Thymus (tissue), 11 donors: ENCODE measurements at regions not wholly inside any gene's neighbourhood (a gene's known extent, or its start where the extent isn't known, plus 50 kb on each side); places are given as distances from the start of the nearest gene placed in this dataset.

Experiments used
- DNase-seq, 9 donors: peaks; one replicate each; pipeline ENCODE4 v3.0.0-alpha.2; 2013; ENCODE audit warnings: low spot score in 9 of 9, low read depth in 6 of 9, missing footprints in 1 of 9
- H3K27ac ChIP-seq, 2 donors: one replicate each; pipeline ENCODE4 v1.5.1; 2013; ENCODE audit warnings: control low read depth in 1 of 2, low read depth in 1 of 2, low read length in 1 of 2, mild to moderate bottlenecking in 1 of 2, moderate library complexity in 1 of 2
- H3K27me3 ChIP-seq, 2 donors: one replicate each; pipeline ENCODE4 v1.5.1; 2013; ENCODE audit warnings: low read length in 1 of 2; ENCODE audit not compliant: control insufficient read depth in 2 of 2, insufficient read depth in 1 of 2
- H3K36me3 ChIP-seq, 2 donors: one replicate each; pipeline ENCODE4 v1.5.1; 2013; ENCODE audit warnings: low read length in 1 of 2, mild to moderate bottlenecking in 1 of 2, moderate library complexity in 1 of 2; ENCODE audit not compliant: control insufficient read depth in 2 of 2, insufficient read depth in 2 of 2
- H3K4me1 ChIP-seq, 2 donors: one replicate each; pipeline ENCODE4 v1.5.1; 2013; ENCODE audit warnings: low read length in 2 of 2; ENCODE audit not compliant: control insufficient read depth in 2 of 2, insufficient read depth in 2 of 2
- H3K4me3 ChIP-seq, 2 donors: one replicate each; pipeline ENCODE4 v1.5.1; 2013; ENCODE audit warnings: low read length in 2 of 2, control low read depth in 1 of 2, mild to moderate bottlenecking in 1 of 2
- H3K9me3 ChIP-seq, 2 donors: one replicate each; pipeline ENCODE4 v1.5.1; 2013; ENCODE audit warnings: low read length in 1 of 2, mild to moderate bottlenecking in 1 of 2; ENCODE audit not compliant: control insufficient read depth in 2 of 2, insufficient read depth in 1 of 2
- WGBS: extraction: QIAGEN DNeasy Blood & Tissue Kit; methylation state at CpG from one replicate; pipeline ENCODE4 v1.1.7; 2013; 5-methylcytosine and 5-hydroxymethylcytosine counted together
- donor health status: healthy.

DNA sequence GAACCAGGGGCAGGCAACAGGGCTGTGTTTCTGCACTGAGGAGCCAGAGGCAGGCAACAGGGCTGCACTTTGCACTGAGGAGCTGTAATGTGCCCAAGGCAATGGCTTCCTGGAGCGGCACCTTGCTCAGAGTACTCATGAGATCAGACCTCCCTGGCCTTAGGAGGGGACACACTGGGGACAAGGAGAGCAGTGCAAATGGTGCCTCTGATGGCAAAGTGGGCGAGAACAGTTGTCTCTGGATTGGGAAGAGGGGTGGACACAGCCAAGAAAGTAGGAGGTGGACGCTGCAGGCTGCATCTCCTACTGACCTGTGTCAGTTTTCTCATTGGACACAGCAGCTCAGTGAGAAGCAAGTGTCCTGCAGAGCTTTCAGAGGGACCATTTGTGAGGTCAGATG, 1443.3 kb downstream of the TBC1D22A start:
- 92% methylated on average over 3 of the region's 3 CpGs for WGBS
- no peak overlapping the region for H3K4me3 ChIP-seq
- peaks cover 0 to 10% of the 10 kb centered on the region in 2 donors for H3K4me1 ChIP-seq
- no peaks in the 10 kb centered on the region for H3K9me3 ChIP-seq
- H3K27me3 ChIP-seq = peaks cover 4 to 12% of the 10 kb centered on the region in 2 donors
- no peak overlapping the region for H3K27ac ChIP-seq
- H3K36me3 ChIP-seq = no peaks in the 10 kb centered on the region
- no peak for DNase-seq

- no peak overlapping the region for H3K27ac ChIP-seq
- H3K36me3 ChIP-seq = no peaks in the 10 kb centered on the region
- H3K4me1 ChIP-seq = peaks cover 0 to 4% of the 10 kb centered on the region in 2 donors
- no peaks in the 10 kb centered on the region for H3K9me3 ChIP-seq
- 92% methylated on average over 7 of the region's 7 CpGs for WGBS
- peaks cover 4 to 9% of the 10 kb centered on the region in 2 donors for H3K27me3 ChIP-seq
- DNase-seq = no peak
- H3K4me3 ChIP-seq = no peak overlapping the region
Observed at GRCh38 chr22:48205161-48205560, 1442.7 kb downstream of the TBC1D22A start.

- WGBS = 95% methylated on average over 2 of the region's 2 CpGs
- H3K27me3 ChIP-seq = peaks cover 4 to 6% of the 10 kb centered on the region in 2 donors
Observed at GRCh38 chr22:48204296-48204695, 1441.8 kb downstream of the TBC1D22A start.

GRCh38 chr22:48199667-48200066, 1437.2 kb downstream of the TBC1D22A start:
- Histone ChIP-seq H3K27me3 (no peaks in the 10 kb centered on the region), H3K4me3 (no peak overlapping the region), H3K27ac (no peak overlapping the region), H3K4me1 (peaks cover 2 to 10% of the 10 kb centered on the region in 2 donors), H3K9me3 (no peaks in the 10 kb centered on the region), H3K36me3 (no peaks in the 10 kb centered on the region)
- no peak for DNase-seq
- WGBS = 97% methylated on average over 7 of the region's 7 CpGs

More at GRCh38 chr22:48204296-48204695, 1441.8 kb downstream of the TBC1D22A start:
- H3K4me1 ChIP-seq = no peaks in the 10 kb centered on the region
- H3K36me3 ChIP-seq = no peaks in the 10 kb centered on the region
- H3K4me3 ChIP-seq = no peak overlapping the region
- no peak for DNase-seq
- no peak overlapping the region for H3K27ac ChIP-seq
- no peaks in the 10 kb centered on the region for H3K9me3 ChIP-seq

- Histone ChIP-seq H3K9me3 (no peaks in the 10 kb centered on the region), H3K27me3 (no peaks in the 10 kb centered on the region), H3K27ac (no peak overlapping the region), H3K36me3 (no peaks in the 10 kb centered on the region), H3K4me1 (peaks cover 6 to 16% of the 10 kb centered on the region in 2 donors), H3K4me3 (no peak overlapping the region)
- DNase-seq = no peak
- 26% methylated on average over 11 of the region's 11 CpGs for WGBS
Observed at GRCh38 chr22:48198489-48199459, 1436.3 kb downstream of the TBC1D22A start.

GRCh38 chr22:48197189-48197690, 1434.8 kb downstream of the TBC1D22A start:
- no peak for DNase-seq
- WGBS = 95% methylated on average over 2 of the region's 2 CpGs

GRCh38 chr22:48192920-48193319, 1430.5 kb downstream of the TBC1D22A start:
- H3K36me3 ChIP-seq = no peaks in the 10 kb centered on the region
- peaks cover 0 to 8% of the 10 kb centered on the region in 2 donors for H3K9me3 ChIP-seq
- H3K4me3 ChIP-seq = no peak overlapping the region
- no peak for DNase-seq
- H3K27ac ChIP-seq = no peak overlapping the region
- no peaks in the 10 kb centered on the region for H3K27me3 ChIP-seq
- peaks cover 9 to 26% of the 10 kb centered on the region in 2 donors for H3K4me1 ChIP-seq
- 22% methylated on average over 3 of the region's 3 CpGs for WGBS

More at GRCh38 chr22:48197189-48197690, 1434.8 kb downstream of the TBC1D22A start:
- Histone ChIP-seq H3K4me1 (peaks cover 12 to 25% of the 10 kb centered on the region in 2 donors), H3K27ac (no peak overlapping the region), H3K36me3 (no peaks in the 10 kb centered on the region), H3K27me3 (no peaks in the 10 kb centered on the region), H3K4me3 (no peak overlapping the region), H3K9me3 (no peaks in the 10 kb centered on the region)

GRCh38 chr22:48192071-48192470, 1429.6 kb downstream of the TBC1D22A start:
- H3K4me3 ChIP-seq = no peak overlapping the region
- H3K36me3 ChIP-seq = no peaks in the 10 kb centered on the region
- peaks cover 9 to 34% of the 10 kb centered on the region in 2 donors for H3K4me1 ChIP-seq
- 92% methylated on average over 1 of the region's 1 CpG for WGBS
- no peak for DNase-seq
- H3K27ac ChIP-seq = no peak overlapping the region
- peaks cover 0 to 8% of the 10 kb centered on the region in 2 donors for H3K9me3 ChIP-seq
- H3K27me3 ChIP-seq = no peaks in the 10 kb centered on the region

DNA sequence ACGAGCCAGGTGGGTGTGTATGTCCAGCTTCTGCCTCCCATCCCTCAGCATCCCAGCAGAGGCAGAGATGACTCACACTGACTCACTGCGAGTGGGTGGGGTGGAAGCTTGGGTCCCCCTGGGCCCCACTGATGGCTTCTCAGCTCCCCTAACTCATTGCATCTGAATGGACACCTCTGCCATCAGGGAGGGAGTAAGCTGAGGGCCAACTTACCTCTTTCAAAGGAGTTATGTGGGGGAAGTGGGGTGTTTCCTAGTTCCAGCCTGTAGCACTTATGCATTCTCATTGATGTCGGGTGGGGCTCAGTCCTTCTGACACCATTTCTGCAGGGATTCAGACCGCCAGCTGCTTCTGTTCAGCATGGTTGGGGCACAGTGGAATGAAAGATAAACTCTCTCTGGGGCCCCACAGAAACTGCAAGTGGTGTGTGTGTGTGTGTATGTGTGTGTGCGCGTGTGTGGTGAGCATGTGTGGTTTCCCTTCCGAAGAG, 1425.8 kb downstream of the TBC1D22A start:
- DNase-seq = peak in 5 of 9 donors; percentile 50 to 74 (median 68)
- Histone ChIP-seq H3K4me1 (peaks cover 30 to 57% of the 10 kb centered on the region in 2 donors), H3K9me3 (peaks cover 0 to 12% of the 10 kb centered on the region in 2 donors), H3K36me3 (peaks cover 0 to 2% of the 10 kb centered on the region in 2 donors), H3K27me3 (no peaks in the 10 kb centered on the region), H3K4me3 (peak overlapping the region; percentile 21 to 43), H3K27ac (peak overlapping the region in 1 of 2 donors; percentile 83)
- WGBS = 79% methylated on average over 7 of the region's 7 CpGs
